ENCODE measurements at regions not wholly inside any gene's neighbourhood (a gene's known extent, or its start where the extent isn't known, plus 50 kb on each side); places are given as distances from the start of the nearest gene placed in this dataset.
"Not testable (repeated sequence)": the region's sequence is repeated elsewhere in the genome, so short reads cannot be mapped to it uniquely, and the experiment has no call there.

DNA sequence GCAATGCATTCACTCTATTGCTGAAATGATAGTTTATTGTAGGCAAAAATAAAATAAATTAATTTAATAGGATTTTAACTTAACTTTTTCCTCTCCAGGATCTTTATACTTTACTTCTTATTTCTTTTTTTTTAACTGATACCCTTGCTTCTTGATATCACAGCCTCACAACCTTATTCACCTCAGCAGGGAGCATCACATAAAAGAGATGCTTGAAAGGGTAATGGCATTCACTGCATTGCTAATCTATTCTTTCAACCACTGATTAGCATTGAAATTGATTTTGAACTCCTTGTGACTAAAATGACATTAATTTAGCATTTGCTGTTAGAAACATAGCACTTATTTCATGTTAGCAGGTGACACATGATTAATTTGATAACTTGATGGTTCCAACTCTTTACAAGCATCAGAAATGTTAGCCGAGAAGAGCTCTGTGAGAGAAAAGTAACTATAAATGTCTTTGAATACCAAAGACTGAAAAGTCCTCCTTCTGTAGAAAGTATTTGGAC, 689.5 kb upstream of the MGAT4C start:
- DNase-seq (ENCODE audit: low read depth), result no peak

DNA sequence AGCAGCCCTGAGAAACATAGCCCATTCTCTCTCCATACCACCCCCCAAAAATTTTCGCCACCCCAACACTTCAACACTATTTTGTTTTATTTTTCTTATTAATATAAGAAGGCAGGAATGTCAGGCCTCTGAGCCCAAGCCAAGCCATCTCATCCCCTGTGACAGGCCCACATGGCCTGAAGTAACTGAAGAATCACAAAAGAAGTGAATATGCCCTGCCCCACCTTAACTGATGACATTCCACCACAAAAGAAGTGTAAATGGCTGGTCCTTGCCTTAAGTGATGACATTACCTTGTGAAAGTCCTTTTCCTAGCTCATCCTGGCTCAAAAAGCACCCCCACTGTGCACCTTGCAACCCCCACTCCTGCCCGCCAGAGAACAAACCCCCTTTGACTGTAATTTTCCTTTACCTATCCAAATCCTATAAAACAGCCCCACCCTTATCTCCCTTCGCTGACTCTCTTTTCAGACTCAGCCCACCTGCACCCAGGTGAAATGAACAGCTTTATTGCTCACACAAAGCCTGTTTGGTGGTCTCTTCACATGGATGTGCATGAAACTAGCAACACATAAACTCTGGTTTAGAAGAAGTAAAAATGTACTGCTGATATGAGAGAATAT, 688.1 kb upstream of the MGAT4C start:
- DNase-seq (ENCODE audit: low read depth), result not testable (repeated sequence)

DNA sequence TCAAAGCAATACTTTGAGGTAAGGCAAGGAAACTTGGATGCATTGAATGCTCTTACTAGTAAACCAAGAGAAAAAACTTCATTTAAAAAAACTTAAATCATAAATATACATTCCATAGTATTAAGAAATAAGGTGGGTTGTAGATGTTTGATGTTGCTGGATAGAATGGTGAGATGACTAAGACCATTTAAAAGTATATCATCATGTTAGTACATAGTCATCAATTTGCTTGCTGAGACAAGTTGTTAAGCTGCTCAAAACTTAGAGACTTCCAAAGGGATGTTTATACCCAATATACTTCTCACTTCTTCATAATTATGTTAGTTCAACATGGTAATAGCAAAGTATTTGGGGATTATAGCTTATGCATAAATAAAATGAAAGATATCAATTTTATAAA, 675.5 kb upstream of the MGAT4C start:
- DNase-seq (ENCODE audit: low read depth), result no peak

DNA sequence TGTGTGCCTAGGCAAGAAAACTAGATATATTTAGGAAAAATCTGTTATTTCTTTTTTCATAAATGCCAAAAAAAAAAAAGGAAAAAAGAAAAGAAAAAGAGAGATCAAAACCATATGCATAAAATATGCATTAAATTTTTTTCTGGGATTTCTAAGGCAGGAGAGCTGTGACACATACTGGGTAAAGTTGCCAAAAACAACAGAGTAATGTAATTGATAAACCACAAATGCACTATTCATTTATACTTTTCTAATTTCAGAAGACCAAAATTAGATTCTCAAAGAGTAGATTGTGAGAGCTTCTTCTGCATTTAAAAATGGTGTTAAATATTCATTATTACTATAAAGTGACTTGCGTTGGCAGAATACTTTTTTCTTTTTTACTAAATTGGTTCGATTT, 673.8 kb upstream of the MGAT4C start:
- DNase-seq (ENCODE audit: low read depth), result no peak

DNA sequence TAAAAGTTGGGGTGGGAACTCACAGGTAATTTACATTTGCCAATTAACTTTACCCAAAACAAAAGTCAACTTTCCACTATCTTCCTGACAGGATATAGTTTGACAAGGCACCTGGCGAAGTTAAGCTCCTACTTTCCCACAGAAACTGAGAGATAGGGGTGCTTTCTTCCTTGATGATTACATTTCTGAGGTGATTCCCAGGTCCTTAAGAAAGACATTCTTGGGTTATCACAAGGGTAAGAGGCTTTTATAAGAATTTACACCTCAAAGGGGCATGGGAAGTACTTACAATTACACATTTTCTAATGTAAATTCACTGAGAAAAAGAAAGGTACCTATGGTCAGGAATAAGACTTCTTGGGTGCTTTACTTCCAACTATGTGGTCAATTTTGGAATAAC, 660.9 kb upstream of the MGAT4C start:
- no peak for DNase-seq (ENCODE audit: low read depth)

DNA sequence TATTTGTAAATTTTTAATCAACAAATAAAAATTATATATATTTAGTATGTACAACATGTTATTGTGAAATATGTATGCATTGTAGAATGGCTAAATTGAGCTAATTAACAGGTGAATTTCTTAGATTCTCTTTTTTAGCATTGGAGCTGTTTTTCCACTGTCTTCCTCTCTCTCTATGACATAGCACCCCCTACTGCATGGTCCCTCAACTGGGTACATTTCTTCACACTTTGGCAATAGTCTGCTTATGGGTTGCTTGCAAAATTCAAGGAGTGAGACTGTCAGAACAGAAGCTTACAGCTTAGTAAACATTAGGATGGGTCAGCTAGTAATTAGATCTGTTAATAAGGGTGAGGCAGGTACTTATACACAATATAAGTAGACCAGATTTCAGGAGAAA, 658.5 kb upstream of the MGAT4C start:
- no peak for DNase-seq (ENCODE audit: low read depth)

DNA sequence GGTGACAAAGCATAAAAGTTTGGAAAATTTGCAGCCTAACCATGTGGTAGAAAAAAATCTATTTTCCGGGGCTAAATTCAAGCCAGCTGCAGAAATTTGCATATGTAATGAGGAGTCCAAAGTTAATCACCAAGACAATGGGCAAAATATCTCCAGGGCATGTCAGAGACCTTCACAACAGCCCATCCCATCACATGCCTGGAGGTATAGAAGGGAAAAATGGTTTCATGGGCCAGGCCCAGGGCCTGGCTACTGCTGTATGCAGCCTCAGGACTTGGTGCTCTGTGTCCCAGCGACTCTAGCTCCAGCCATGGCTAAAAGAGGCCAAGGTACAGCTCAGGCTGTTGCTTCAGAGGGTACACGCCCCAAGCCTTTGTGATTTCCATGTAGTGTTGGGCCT, 655.8 kb upstream of the MGAT4C start:
- no peak for DNase-seq (ENCODE audit: low read depth)

DNA sequence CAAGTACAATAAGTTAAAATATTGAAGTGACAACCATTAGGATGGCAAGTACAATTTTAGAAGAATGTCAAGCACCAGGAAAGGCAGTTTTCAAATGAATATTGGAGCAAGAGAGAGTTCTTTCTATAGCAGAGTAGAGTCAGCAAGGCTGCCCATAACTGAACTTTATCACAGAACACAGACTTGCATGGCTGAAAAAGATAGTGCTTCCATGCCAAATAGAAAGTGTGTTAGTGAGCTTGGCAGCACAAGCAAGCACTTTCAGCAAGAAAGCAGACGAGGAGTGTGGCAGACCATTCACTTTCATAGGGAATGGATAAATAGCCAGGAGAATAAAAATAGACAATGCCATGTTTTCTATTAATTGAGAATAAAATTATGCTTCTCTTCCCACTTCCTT, 647.0 kb upstream of the MGAT4C start:
- peak; percentile 20 for DNase-seq (ENCODE audit: low read depth)

DNA sequence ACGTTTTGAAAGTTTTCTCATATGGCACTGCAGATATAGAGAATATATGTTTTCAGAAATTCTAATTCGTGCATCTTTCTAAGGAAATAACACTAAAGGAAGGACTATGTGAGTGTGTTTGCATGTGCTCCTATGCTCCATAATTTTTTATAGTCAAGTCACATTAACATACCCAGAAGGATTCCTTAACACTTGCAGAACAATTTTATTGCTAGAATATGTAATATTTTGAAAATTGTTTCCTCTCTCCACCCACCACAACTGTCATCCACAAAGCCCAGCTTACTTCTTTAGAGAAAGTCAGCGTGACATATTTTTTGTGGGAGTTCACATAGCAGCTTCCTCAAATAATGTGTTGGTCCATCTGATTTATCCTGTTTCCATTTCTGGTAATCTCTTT, 604.6 kb upstream of the MGAT4C start:
- DNase-seq (ENCODE audit: low read depth), result no peak

DNA sequence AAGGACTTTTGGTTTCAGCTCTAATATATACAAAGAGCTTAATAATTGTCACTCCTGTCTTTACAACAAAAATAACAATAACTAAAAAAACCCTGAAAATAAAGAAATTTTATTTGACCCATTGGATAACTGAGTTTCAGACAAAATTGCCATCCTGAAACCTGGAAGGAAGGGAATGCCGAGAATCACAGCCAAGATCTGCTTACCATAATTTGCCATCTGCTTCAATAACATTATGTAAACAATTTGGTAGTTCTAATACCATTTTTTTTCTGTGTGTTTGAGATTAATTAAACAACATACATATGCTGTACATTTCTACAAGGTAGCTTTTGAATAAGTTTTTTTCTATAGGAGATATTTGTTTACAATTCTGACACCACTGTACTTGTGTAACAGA, 596.3 kb upstream of the MGAT4C start:
- no peak for DNase-seq (ENCODE audit: low read depth)

DNA sequence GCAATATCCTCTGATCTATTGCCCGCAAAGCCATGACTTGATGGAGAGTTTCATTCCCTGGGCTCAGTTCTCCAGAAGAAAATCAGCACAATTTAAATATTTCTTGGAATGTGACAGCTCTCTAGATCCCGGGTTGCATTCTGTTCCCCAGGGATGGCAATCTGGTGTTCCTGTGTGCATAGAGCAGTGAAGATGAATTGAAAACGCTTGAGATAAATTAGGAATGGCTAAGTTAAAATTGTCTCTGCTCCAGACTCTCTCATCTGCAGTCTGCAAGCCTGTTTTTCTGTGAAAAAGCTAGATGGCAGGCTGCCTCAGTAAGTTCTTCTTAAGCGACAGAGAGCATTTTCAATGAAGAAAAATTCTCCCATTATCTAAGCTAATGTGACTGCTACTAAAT, 582.5 kb upstream of the MGAT4C start:
- no peak for DNase-seq (ENCODE audit: low read depth)

DNA sequence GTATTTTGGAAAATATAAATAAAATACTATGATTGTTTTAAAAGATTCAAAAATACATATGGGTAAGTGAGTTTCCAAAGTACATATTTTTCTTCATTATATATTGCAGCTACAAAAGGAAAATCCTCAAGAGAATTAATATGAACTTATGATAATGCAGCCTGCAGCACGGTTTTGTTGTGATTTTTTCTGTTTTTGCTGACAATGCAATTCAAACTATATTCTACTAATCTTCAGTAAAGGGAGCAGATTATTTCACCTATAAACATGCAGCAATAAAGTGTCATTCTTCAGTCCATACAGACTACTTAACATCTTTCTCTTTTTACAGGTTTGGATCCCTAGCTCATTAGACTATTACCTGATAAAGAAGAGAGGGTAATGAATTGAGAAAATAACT, 582.1 kb upstream of the MGAT4C start:
- no peak for DNase-seq (ENCODE audit: low read depth)

DNA sequence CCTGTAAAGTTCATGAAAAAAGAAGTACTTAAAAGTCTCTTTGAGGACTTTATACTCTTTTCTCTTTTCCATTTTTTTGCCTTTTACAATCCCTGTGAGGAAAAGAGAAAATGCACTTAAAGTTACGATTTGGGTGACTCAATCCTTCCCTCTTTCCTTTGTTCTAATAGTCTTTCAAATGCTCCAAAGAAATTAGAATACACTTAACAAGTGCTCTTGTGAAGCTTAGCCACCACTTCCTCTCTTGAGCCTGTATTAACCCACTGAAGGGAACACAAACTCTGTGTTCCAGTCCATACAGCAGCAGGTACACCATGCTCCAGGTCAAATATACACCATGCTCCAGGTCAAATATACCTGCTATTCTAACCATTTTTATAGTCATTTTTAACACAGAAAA, 581.1 kb upstream of the MGAT4C start:
- DNase-seq (ENCODE audit: low read depth), result no peak

DNA sequence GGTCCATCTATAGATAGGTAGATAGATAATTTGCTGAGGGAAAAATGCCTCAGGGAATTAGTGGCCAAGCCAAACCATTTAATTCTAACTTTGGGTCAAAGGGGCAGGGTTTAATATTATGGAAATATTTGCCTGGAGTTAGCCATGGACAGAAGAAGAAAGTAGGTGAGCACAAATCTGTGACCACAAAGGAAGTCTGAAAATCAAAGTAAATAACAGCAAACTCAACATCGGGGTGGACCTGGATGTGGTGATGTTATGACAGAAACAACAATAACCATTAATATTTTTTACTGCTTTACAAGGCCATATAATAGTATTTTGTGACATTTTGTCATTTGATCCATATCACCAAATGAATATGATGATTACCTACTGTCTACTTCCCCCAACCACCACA, 578.0 kb upstream of the MGAT4C start:
- DNase-seq (ENCODE audit: low read depth), result no peak

DNA sequence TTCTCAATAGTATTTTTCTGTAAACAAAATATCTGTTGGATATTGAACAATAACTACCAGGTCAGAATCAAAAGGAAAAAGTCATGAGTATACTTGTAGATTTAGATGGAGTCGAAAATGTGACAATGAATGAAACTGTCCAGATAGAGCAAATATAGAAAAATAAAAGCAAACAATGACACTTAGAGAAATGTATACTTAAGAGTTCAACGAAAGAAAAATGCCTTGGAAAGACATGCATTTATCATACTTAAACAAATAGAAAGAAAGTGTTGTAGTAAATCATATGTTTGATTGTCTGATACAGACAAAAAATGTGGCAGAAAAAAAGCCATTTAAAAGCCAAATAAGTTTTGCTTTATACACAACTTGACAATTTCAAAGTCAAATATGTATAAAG, 571.2 kb upstream of the MGAT4C start:
- DNase-seq (ENCODE audit: low read depth), result no peak

DNA sequence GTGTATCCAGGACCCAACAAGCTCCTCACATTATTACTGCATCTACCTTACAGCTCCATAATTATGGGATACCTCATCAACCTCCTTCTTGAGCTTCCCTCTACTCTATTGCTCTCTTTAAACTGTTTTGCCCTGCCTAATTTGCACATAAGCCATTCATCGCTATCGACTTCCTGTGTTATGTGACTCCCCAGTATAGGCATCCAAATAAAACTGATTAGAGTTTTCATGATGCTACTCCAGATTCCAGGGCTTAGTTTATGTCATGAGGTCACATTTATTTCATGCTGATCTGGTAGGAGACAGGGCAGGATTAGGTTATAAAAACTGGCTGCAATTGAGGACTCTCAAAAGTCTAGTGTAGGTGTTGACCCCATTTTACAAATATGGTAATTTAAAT, 569.9 kb upstream of the MGAT4C start:
- no peak for DNase-seq (ENCODE audit: low read depth)

DNA sequence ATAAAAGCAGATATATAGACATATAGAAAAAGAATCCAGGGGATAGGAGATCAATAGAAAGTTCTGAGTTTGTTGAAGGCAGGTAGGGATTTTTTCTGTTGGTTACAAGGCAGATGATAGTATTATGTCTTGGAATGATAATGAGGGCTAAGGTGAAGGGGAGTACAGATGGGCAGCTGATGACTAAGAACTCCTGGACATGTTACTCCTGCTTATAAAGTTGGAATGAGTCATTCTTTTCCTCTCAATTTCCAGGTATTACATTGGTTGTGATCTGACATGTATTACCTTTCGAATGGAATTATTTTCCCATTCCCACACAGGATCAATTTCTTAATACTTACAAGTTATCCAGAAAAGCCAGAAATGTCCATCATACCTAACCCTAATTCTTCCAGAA, 545.2 kb upstream of the MGAT4C start:
- DNase-seq (ENCODE audit: low read depth), result no peak

DNA sequence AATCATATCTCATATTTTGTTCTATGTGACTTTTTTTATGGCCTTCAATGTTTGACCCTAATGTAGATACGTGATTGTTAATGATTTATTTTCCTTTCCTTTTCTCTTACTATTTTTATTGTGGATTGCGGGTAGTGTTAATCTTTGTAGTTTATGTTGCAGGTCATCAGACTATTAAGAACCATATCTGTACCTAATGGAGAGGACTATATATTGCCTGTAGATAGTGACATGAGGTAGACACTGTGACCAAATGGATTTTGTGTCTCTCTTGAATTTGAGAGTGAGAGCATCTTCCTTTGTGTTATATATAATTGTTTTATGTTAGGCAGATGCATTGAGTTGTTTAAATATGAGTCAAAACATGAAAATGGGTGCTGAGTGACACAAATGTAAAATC, 543.4 kb upstream of the MGAT4C start:
- DNase-seq (ENCODE audit: low read depth), result no peak

DNA sequence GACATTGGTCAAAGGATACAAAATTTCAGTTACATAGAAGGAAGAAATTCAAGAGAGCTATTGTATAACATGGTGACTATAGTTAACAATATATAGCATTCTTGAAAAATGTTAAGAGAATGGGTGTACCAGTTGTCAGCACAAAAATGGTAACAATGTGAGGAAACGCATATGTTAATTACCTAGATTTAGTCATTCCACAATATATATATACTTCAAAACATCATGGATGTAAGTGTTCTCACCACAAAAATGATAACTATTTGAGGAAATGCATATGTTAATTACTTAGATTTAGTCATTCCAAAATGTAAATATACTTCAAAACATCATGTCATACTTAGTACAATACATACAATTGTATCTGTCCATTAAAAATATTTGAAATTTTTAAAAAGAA, 540.4 kb upstream of the MGAT4C start:
- no peak for DNase-seq (ENCODE audit: low read depth)

DNA sequence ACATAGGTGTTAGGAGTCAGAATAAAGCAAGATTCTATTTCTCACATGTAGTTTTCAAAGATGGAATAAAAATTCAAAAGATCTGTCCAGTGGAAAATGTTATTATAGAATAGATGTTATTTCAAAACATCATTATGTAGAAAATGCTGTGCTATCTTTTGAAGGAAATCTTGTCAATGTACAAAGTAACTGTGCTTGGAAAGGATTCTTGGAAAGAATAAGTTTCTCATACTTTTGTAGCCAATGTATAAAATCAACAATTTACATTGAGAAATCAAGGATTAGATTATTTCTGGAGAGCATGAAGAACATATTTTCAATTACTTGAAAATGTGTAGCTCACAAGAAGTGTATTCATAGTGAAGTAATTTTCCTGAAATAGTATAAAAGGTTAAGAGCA, 532.5 kb upstream of the MGAT4C start:
- DNase-seq (ENCODE audit: low read depth), result no peak

DNA sequence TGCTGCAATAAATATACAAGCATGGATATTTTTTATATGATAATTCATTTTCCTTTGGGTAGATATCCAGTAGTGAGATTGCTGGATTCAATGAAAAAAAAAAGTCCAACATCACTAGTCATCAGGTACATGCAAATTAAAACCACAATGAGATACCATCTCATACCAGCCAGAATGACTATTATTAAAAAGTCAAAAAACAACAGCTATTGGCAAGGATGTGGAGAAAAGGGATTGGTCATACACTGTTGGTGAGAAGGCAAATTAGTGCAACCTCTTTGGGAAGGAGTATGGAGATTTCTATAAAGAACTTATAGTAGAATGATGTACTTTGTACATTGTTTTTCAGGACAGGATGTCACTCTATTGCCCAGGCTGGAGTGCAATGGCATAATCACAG, 531.2 kb upstream of the MGAT4C start:
- DNase-seq (ENCODE audit: low read depth), result no peak

DNA sequence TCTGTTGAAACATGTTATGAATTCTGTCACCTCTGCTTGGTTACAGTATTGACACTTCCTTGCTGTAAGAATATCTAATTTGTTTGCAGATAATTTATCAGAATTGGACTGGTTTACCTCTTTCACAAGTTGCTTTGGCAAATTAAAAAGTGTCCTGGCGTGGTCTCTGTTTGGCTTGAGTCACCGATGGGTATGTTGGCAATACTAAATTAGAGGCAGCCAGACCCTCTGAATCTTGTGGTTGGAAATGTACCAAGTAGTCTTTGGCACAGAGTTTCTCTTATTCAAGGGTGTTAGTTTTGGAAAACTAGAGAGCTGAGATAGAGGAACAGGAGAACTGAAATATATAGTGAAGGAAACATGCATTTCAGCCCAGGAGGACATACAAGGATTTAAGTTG, 521.1 kb upstream of the MGAT4C start:
- DNase-seq (ENCODE audit: low read depth), result no peak

DNA sequence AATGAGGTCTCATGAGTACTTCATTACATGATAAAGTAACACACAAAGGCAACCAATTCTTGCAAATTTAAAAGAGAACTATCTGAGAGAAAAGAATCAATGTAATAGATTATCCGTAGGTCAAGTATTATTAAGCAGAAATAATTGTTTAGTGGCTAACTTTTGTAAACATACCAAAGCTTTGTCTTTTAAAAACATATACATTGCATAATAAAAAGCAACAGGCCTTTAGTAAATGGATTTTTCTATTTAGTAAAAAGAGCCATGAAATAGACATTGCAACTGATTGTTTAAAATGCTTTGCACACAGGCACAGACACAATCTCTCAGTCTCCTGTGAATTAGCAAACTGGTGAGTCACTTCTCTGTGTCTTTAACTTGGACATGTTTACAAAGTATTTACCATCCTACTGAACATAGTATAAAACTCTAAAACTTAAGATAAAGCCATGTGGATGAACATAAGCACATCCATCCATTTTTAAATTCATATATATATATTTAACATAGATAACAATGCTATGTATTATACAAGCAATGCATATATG, 518.7 kb upstream of the MGAT4C start:
- no peak for DNase-seq (ENCODE audit: low read depth)

DNA sequence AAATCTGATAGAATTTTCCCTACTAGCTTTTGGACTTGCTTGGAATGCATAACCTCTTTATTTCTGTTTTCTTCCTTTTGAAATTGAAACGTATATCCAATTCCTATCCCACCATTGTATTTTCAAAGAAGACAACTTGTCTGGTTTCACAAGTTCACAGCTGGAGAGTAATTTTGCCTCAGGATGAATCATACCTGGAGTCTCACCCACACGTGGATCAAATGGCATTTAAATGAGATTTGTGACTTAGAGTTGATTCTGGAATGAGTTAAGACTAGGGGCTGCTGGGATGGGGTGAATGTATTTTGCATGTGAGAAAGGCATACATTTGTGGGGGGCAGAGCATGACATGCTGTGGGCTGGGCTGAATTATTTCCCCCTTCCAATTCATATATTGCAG, 516.5 kb upstream of the MGAT4C start:
- no peak for DNase-seq (ENCODE audit: low read depth)

DNA sequence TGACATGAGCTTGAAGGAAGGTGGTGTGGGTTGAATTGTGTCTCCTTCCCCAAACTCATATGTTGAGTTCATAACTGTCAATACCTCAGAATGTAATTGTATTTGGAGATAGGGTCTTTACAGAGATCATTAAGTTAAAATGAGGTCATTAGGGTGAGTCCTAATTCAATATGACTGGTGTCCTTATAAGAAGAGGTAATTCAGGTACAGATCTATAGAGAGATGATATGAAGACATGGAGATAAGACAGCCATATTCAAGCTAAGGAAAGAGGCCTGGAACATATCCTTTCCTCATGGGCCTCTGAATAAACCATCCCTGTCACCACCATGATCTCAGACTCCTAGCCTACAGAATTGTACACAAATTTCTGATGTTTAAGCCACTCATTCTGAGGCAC, 514.7 kb upstream of the MGAT4C start:
- DNase-seq (ENCODE audit: low read depth), result no peak

All from CMK (cell line).